ENCODE measurements at regions not wholly inside any gene's neighbourhood (a gene's known extent, or its start where the extent isn't known, plus 50 kb on each side); places are given as distances from the start of the nearest gene placed in this dataset.

DNA sequence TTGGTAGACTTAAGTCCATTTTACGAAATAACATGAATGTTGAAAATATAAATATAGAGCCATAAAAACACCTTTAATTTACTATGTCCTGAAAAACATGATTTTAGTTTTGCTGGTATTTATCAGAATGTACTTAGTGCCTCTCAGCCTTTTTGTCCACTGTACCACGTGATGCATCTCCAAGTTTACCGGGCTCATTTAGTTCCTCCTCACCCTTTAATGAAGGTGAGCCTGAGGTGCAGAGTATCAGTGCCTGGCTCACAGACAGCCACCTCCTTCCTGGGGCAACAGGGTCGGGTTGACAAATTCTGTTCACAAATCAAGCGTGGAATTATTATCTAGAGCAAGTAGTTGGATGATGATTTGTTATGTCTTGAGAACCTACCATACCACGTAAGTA lies 420.5 kb upstream of the MEIS1 start:
- H3K27me3 ChIP-seq (replicated peaks; ENCODE audit: control insufficient read depth, insufficient read depth, low read length), result no peaks in the 10 kb centered on the region
- H3K4me3 ChIP-seq (ENCODE audit: low read length), result no peak overlapping the region
- no peak for DNase-seq (ENCODE audit: low read depth)
- peaks cover 4% of the 10 kb centered on the region for H3K9me3 ChIP-seq (ENCODE audit: control insufficient read depth, low read length)
- H3K36me3 ChIP-seq (ENCODE audit: control insufficient read depth, insufficient read depth, low read length, severe bottlenecking), result no peaks in the 10 kb centered on the region
- peaks cover 19% of the 10 kb centered on the region for H3K4me1 ChIP-seq (ENCODE audit: control insufficient read depth, insufficient read depth, low read length)
- no peak overlapping the region for H3K9ac ChIP-seq (ENCODE audit: low read length)

DNA sequence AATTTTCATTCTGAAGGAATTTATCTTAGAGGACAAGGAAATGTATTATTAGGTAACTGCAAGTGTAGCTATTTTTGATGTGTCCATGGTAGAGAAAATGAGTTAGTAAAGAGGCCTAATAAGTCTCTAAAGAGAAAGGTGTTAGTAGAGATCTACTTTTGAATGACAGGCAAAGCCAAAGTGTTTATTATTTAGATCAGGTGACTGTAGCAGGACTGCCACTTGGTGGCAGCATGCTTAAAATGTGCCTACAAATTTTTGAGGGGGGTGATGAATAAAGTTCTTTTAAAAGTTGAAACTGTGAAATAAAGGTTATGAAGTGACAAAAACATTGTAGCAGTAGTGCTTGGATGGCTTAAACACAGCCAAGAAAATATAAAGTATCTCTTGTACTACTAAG lies 421.5 kb upstream of the MEIS1 start:
- no peak for DNase-seq (ENCODE audit: low read depth)

DNA sequence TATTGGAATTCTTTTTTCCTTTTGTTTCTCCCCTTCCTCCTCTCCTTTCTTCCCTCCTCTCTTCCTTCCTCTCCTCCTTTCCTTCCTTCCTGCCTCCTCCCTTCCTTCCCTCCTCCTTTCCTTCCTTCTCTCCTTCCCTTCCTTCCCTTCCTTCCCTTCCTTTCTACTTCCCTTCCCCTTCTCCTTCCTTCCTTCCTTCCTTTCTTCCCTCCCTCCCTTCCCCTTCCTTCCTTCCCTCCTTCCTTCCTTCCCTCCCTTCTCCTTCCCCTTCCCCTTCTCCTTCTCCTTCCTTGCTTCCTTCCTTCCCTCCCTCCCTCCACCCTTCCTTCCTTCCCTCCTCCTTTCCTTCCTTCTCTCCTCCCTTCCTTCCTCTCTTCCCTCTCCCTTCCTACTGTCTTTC lies 431.0 kb upstream of the MEIS1 start:
- DNase-seq (ENCODE audit: low read depth), result no peak
- Histone ChIP-seq H3K36me3 (ENCODE audit: control insufficient read depth, insufficient read depth, low read length, severe bottlenecking) (no peaks in the 10 kb centered on the region), H3K27me3 (replicated peaks; ENCODE audit: control insufficient read depth, insufficient read depth, low read length) (no peaks in the 10 kb centered on the region), H3K9me3 (ENCODE audit: control insufficient read depth, low read length) (peaks cover 2% of the 10 kb centered on the region), H3K4me3 (ENCODE audit: low read length) (no peak overlapping the region), H3K9ac (ENCODE audit: low read length) (no peak overlapping the region), H3K4me1 (ENCODE audit: control insufficient read depth, insufficient read depth, low read length) (no peaks in the 10 kb centered on the region)

More for the DNA sequence above, 421.5 kb upstream of the MEIS1 start:
- Histone ChIP-seq H3K4me1 (ENCODE audit: control insufficient read depth, insufficient read depth, low read length) (peaks cover 19% of the 10 kb centered on the region), H3K4me3 (ENCODE audit: low read length) (no peak overlapping the region), H3K9ac (ENCODE audit: low read length) (no peak overlapping the region), H3K27me3 (replicated peaks; ENCODE audit: control insufficient read depth, insufficient read depth, low read length) (no peaks in the 10 kb centered on the region), H3K9me3 (ENCODE audit: control insufficient read depth, low read length) (peaks cover 4% of the 10 kb centered on the region), H3K36me3 (ENCODE audit: control insufficient read depth, insufficient read depth, low read length, severe bottlenecking) (no peaks in the 10 kb centered on the region)

DNA sequence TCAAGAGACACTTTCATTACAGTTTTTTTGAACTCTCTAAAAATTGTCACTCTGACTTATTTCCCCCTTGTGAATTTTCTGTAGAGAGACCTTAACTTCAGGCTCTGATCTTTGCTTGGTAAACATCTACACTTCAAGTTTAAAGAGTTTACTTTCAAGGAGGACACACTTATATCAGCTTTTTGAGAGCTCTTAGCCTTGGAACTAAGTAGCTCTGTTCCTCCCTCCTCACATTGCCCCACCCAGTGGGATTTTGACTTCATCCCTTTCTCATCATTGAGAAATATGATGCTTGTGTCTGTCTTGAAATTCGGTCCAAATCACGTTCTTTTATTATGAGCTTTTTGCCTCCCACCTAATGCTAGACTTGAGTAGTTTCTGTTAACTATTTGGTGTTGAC lies 433.4 kb upstream of the MEIS1 start:
- Histone ChIP-seq H3K4me3 (ENCODE audit: low read length) (no peak overlapping the region), H3K4me1 (ENCODE audit: control insufficient read depth, insufficient read depth, low read length) (no peaks in the 10 kb centered on the region), H3K36me3 (ENCODE audit: control insufficient read depth, insufficient read depth, low read length, severe bottlenecking) (no peaks in the 10 kb centered on the region), H3K9me3 (ENCODE audit: control insufficient read depth, low read length) (peaks cover 2% of the 10 kb centered on the region), H3K9ac (ENCODE audit: low read length) (no peak overlapping the region), H3K27me3 (replicated peaks; ENCODE audit: control insufficient read depth, insufficient read depth, low read length) (no peaks in the 10 kb centered on the region)
- DNase-seq (ENCODE audit: low read depth), result no peak

DNA sequence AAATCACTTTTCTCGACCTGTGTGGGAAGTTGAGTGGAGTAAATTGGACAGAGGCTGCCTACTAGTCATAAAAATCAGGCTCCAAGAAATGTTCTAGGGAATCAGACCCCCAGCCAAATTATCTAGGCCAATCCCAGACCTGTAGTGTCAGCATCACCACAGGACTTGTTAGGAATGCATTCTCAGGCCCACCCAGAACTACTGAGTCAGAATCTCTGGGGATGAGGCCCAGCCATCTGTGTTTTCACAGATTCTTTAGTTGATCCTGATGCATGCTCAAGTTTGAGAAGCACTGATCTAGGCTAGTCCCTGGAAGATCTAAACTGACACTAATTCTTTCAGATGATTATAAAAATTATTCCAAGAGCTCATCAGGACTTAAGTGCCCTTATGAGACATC lies 434.0 kb upstream of the MEIS1 start:
- no peak for DNase-seq (ENCODE audit: low read depth)
- no peaks in the 10 kb centered on the region for H3K4me1 ChIP-seq (ENCODE audit: control insufficient read depth, insufficient read depth, low read length)
- H3K36me3 ChIP-seq (ENCODE audit: control insufficient read depth, insufficient read depth, low read length, severe bottlenecking), result no peaks in the 10 kb centered on the region

DNA sequence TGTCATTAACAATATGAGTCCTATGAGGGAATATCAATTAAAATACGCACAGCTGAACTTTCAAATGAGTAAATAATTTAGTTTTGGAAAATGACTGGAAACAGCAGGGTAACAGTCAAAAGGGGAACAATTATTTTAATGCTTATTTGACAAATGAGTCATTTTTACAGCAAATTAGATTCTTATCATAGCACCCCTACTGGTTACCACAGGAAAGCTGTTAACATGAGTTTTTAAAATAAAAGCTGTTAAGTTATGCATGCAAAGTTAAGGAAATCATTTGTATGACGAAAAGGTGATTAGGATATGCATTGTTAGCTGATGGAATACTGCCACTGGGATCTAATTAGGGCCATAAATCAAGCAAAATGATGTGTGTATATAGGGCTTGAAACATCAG lies 435.1 kb upstream of the MEIS1 start:
- no peaks in the 10 kb centered on the region for H3K36me3 ChIP-seq (ENCODE audit: control insufficient read depth, insufficient read depth, low read length, severe bottlenecking)
- H3K9me3 ChIP-seq (ENCODE audit: control insufficient read depth, low read length), result no peaks in the 10 kb centered on the region
- no peak overlapping the region for H3K4me3 ChIP-seq (ENCODE audit: low read length)
- H3K27me3 ChIP-seq (replicated peaks; ENCODE audit: control insufficient read depth, insufficient read depth, low read length), result peaks cover 3% of the 10 kb centered on the region
- H3K9ac ChIP-seq (ENCODE audit: low read length), result no peak overlapping the region
- no peak for DNase-seq (ENCODE audit: low read depth)
- H3K4me1 ChIP-seq (ENCODE audit: control insufficient read depth, insufficient read depth, low read length), result no peaks in the 10 kb centered on the region

More for the DNA sequence above, 434.0 kb upstream of the MEIS1 start:
- Histone ChIP-seq H3K4me3 (ENCODE audit: low read length) (no peak overlapping the region), H3K27me3 (replicated peaks; ENCODE audit: control insufficient read depth, insufficient read depth, low read length) (no peaks in the 10 kb centered on the region), H3K9me3 (ENCODE audit: control insufficient read depth, low read length) (peaks cover 2% of the 10 kb centered on the region), H3K9ac (ENCODE audit: low read length) (no peak overlapping the region)

DNA sequence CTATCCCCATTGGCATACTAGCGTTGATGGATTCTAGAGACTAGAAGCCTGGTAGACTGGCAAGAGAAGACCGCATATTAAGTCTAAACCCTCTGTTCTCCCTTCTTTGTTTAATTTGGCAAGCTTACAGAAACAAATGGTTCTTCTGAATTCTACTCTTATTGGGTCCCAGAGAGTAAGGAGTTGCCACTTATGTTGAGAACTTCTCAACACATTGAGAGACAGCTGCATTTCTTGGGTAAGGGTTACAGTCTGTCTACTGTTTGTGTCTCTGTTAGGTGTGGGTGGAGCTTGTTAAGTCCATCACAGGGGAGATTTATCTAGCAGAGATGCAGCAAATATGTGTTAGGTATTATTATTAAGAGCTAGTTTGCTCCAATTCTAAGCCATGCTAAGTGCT lies 435.8 kb upstream of the MEIS1 start:
- Histone ChIP-seq H3K9me3 (ENCODE audit: control insufficient read depth, low read length) (no peaks in the 10 kb centered on the region), H3K4me1 (ENCODE audit: control insufficient read depth, insufficient read depth, low read length) (no peaks in the 10 kb centered on the region), H3K27me3 (replicated peaks; ENCODE audit: control insufficient read depth, insufficient read depth, low read length) (peaks cover 3% of the 10 kb centered on the region), H3K36me3 (ENCODE audit: control insufficient read depth, insufficient read depth, low read length, severe bottlenecking) (no peaks in the 10 kb centered on the region), H3K4me3 (ENCODE audit: low read length) (no peak overlapping the region), H3K9ac (ENCODE audit: low read length) (no peak overlapping the region)
- DNase-seq (ENCODE audit: low read depth), result no peak

DNA sequence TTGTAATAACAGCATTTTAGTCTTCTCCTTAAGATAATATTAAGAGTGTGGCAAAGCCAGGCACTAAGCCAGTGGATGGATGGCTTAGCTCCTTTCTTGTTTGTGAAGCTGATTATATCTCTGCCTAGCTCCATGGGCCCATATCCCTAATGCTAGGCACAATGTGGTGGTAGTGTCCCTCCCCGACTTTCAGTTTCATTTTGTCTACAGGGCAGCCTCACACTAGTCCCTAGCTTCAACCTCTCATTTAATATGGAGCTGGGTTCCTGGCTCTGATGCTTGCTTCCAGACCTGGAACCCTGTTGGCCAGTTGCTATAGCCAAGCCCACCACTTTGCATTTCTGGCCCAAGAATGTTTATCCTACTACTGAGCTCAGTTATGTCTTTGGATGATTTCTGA lies 437.0 kb upstream of the MEIS1 start:
- no peaks in the 10 kb centered on the region for H3K36me3 ChIP-seq (ENCODE audit: control insufficient read depth, insufficient read depth, low read length, severe bottlenecking)
- H3K27me3 ChIP-seq (replicated peaks; ENCODE audit: control insufficient read depth, insufficient read depth, low read length), result peaks cover 3% of the 10 kb centered on the region
- no peaks in the 10 kb centered on the region for H3K9me3 ChIP-seq (ENCODE audit: control insufficient read depth, low read length)
- no peak for DNase-seq (ENCODE audit: low read depth)
- H3K4me3 ChIP-seq (ENCODE audit: low read length), result no peak overlapping the region
- no peaks in the 10 kb centered on the region for H3K4me1 ChIP-seq (ENCODE audit: control insufficient read depth, insufficient read depth, low read length)
- no peak overlapping the region for H3K9ac ChIP-seq (ENCODE audit: low read length)

DNA sequence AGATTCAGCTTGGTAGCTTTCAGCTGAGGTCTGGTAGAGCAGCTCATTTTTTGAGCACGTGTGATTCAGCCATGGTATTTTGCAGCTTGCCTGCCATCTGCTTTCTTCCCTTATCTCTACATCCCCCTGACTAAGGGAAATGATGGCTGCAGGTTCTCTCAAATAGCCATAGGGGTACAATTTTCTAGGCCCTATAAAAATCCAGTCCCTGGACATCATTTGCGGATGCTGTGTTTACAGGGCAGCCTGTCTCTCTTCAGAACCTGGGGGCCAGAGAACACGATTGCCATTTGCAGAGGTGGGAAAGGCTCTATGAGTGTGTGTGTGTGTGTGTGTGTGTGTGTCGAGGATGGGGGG lies 442.7 kb upstream of the MEIS1 start:
- peaks cover 3% of the 10 kb centered on the region for H3K27me3 ChIP-seq (replicated peaks; ENCODE audit: control insufficient read depth, insufficient read depth, low read length)
- DNase-seq (ENCODE audit: low read depth), result no peak
- no peak overlapping the region for H3K9ac ChIP-seq (ENCODE audit: low read length)
- no peaks in the 10 kb centered on the region for H3K9me3 ChIP-seq (ENCODE audit: control insufficient read depth, low read length)
- H3K4me1 ChIP-seq (ENCODE audit: control insufficient read depth, insufficient read depth, low read length), result no peaks in the 10 kb centered on the region
- H3K4me3 ChIP-seq (ENCODE audit: low read length), result no peak overlapping the region
- H3K36me3 ChIP-seq (ENCODE audit: control insufficient read depth, insufficient read depth, low read length, severe bottlenecking), result no peaks in the 10 kb centered on the region

DNA sequence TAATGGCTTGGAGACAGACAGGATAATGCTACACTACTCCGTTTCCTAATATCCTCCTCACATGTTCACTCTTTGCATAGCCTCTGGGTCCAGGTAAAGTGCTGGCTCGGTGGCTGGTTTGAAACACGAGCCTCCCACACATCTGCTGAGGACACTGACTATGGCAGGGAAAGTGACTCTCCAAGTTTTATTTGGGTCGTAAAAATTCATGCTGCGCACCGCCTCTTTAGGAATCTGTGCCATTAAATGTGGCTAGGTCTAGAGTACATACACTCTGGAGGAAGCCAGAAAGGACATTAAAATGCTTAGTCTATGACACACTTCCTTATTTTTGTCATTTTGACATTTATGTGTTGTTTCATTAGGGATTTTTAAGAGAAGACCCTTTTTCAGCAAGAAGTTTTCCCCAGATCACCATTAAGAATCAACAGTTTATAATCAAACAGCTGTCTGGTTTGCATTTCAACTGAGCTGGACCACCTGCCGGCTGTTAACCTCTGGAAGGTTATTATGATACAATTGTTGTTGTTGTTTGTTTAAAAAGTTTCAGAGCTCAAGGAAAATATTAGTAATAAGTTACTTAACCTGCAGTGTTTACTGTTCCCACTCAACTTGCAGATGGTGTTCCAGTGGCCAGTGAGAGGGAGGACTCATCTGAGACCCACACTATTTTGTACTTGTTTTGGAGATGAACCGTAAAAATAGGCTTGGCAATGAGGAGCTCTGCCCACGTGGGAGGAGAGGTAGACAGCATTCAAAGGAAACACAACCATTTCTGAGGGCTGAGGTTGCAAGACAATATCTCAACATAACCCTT lies 443.3 kb upstream of the MEIS1 start:
- Histone ChIP-seq H3K27me3 (replicated peaks; ENCODE audit: control insufficient read depth, insufficient read depth, low read length) (peaks cover 3% of the 10 kb centered on the region), H3K9ac (ENCODE audit: low read length) (no peak overlapping the region), H3K36me3 (ENCODE audit: control insufficient read depth, insufficient read depth, low read length, severe bottlenecking) (no peaks in the 10 kb centered on the region), H3K4me1 (ENCODE audit: control insufficient read depth, insufficient read depth, low read length) (no peaks in the 10 kb centered on the region), H3K4me3 (ENCODE audit: low read length) (no peak overlapping the region), H3K9me3 (ENCODE audit: control insufficient read depth, low read length) (no peaks in the 10 kb centered on the region)
- DNase-seq (ENCODE audit: low read depth), result no peak

DNA sequence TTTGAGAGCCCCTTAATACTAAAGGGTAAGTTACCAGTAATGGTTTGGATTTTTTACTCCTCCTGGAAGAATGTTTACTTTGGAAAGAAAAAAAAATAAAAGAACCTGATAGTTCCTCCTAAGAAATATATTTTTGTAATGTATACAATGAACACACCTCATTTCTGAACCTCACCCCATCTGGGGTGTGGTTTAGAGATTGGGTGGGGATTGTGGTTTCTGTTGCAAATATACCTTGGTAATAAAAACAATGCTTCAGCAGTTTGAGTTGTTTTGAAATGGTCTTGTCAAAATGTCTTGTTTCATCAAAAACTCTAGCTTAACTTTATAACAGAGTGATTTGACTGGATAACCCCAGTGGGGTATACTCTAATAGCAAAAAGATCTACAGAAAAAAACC lies 448.9 kb upstream of the MEIS1 start:
- Histone ChIP-seq H3K4me3 (ENCODE audit: low read length) (no peak overlapping the region), H3K36me3 (ENCODE audit: control insufficient read depth, insufficient read depth, low read length, severe bottlenecking) (no peaks in the 10 kb centered on the region), H3K4me1 (ENCODE audit: control insufficient read depth, insufficient read depth, low read length) (no peaks in the 10 kb centered on the region)

DNA sequence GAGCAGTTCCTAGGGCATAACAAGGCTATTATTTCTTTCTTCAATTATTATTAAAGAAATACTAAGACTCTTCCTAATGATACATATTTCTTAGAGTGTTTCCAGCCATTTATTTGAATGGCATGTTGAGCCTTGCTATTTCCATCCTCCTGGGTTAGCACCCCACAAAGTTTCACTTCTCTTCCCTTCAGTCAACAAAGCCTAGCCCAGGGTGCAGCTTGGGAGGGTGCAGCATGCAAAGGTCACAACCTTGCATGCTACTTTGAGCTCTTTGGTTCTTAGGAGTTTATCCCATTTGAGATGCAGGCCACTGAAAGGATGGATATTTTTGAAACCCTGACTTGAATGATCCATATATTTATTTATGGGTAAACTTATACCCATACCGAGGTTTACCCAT lies 454.4 kb upstream of the MEIS1 start:
- Histone ChIP-seq H3K27me3 (replicated peaks; ENCODE audit: control insufficient read depth, insufficient read depth, low read length) (no peaks in the 10 kb centered on the region), H3K9ac (ENCODE audit: low read length) (no peak overlapping the region), H3K36me3 (ENCODE audit: control insufficient read depth, insufficient read depth, low read length, severe bottlenecking) (no peaks in the 10 kb centered on the region), H3K4me3 (ENCODE audit: low read length) (no peak overlapping the region), H3K4me1 (ENCODE audit: control insufficient read depth, insufficient read depth, low read length) (no peaks in the 10 kb centered on the region), H3K9me3 (ENCODE audit: control insufficient read depth, low read length) (peaks cover 9% of the 10 kb centered on the region)
- DNase-seq (ENCODE audit: low read depth), result no peak

More for the DNA sequence above, 448.9 kb upstream of the MEIS1 start:
- Histone ChIP-seq H3K9ac (ENCODE audit: low read length) (no peak overlapping the region), H3K27me3 (replicated peaks; ENCODE audit: control insufficient read depth, insufficient read depth, low read length) (no peaks in the 10 kb centered on the region), H3K9me3 (ENCODE audit: control insufficient read depth, low read length) (no peaks in the 10 kb centered on the region)
- DNase-seq (ENCODE audit: low read depth), result no peak

All from adipocyte (in vitro differentiated cells).